ENCODE measurements at regions not wholly inside any gene's neighbourhood (a gene's known extent, or its start where the extent isn't known, plus 50 kb on each side); places are given as distances from the start of the nearest gene placed in this dataset.

GRCh38 chr16:59373632-59374031 is 639.5 kb upstream of the GOT2 start:
- Histone ChIP-seq H3K4me3 (ENCODE audit: low read depth in 1 of 3, low read length in 3 of 3) (no peak overlapping the region), H3K9me3 (ENCODE audit: control insufficient read depth in 4 of 4, low read length in 3 of 4) (peaks cover 0 to 5% (median 0%) of the 10 kb centered on the region in 4 donors), H3K9ac (ENCODE audit: low read depth in 1 of 2, low read length in 2 of 2) (no peak overlapping the region), H3K27me3 (ENCODE audit: control insufficient read depth in 4 of 4, insufficient read depth in 4 of 4, low read length in 3 of 4) (no peaks in the 10 kb centered on the region), H3K4me1 (ENCODE audit: control insufficient read depth in 4 of 4, insufficient read depth in 4 of 4, low read length in 3 of 4) (peaks cover 1 to 5% (median 4%) of the 10 kb centered on the region in 4 donors), H3K36me3 (ENCODE audit: control insufficient read depth in 4 of 4, insufficient read depth in 3 of 4, low read depth in 1 of 4, low read length in 3 of 4) (no peaks in the 10 kb centered on the region), H3K27ac (ENCODE audit: low read depth in 1 of 2, low read length in 2 of 2) (no peak overlapping the region)
- TF ChIP-seq YY1 (IDR thresholded peaks at IDR 0.05), result no peak
- TF ChIP-seq REST (IDR thresholded peaks at IDR 0.05), result no peak
- TF ChIP-seq HNF4G (IDR thresholded peaks at IDR 0.05), result no peak
- no peak for TF ChIP-seq HNF4A (conservative IDR thresholded peaks at IDR 0.05)
- no peak for TF ChIP-seq EGR1 (IDR thresholded peaks at IDR 0.05; ENCODE audit: low read depth in 2 of 2)
- no peak for TF ChIP-seq NR2F2 (IDR thresholded peaks at IDR 0.05)
- no peak for TF ChIP-seq MAX (IDR thresholded peaks at IDR 0.05)
- no peak for DNase-seq (ENCODE audit: low spot score)

- Histone ChIP-seq H3K27ac (ENCODE audit: low read depth in 1 of 2, low read length in 2 of 2) (no peak overlapping the region), H3K27me3 (ENCODE audit: control insufficient read depth in 4 of 4, insufficient read depth in 4 of 4, low read length in 3 of 4) (no peaks in the 10 kb centered on the region), H3K9me3 (ENCODE audit: control insufficient read depth in 4 of 4, low read length in 3 of 4) (no peaks in the 10 kb centered on the region), H3K36me3 (ENCODE audit: control insufficient read depth in 4 of 4, insufficient read depth in 3 of 4, low read depth in 1 of 4, low read length in 3 of 4) (no peaks in the 10 kb centered on the region), H3K4me3 (ENCODE audit: low read depth in 1 of 3, low read length in 3 of 3) (no peak overlapping the region), H3K9ac (ENCODE audit: low read depth in 1 of 2, low read length in 2 of 2) (no peak overlapping the region), H3K4me1 (ENCODE audit: control insufficient read depth in 4 of 4, insufficient read depth in 4 of 4, low read length in 3 of 4) (peaks cover 1 to 5% (median 4%) of the 10 kb centered on the region in 4 donors)
- WGBS, result 32% methylated on average over 4 of the region's 4 CpGs
- no peak for DNase-seq (ENCODE audit: low spot score)
- TF ChIP-seq RAD21 (IDR thresholded peaks at IDR 0.05) (peak in 1 of 2 donors; percentile 21), FOXA2 (IDR thresholded peaks at IDR 0.05) (peak; percentile 51), ATF3 (IDR thresholded peaks at IDR 0.05) (no peak), YY1 (IDR thresholded peaks at IDR 0.05) (peak; percentile 21), RXRA (IDR thresholded peaks at IDR 0.05) (peak in 1 of 2 donors; percentile 36), HNF4A (conservative IDR thresholded peaks at IDR 0.05) (peak in 1 of 2 donors; percentile 39), JUND (IDR thresholded peaks at IDR 0.05) (peak in 1 of 2 donors; percentile 52), CTCF (IDR thresholded peaks at IDR 0.05; ENCODE audit: low read depth, low read length, missing input control) (no peak)
Measured at GRCh38 chr16:59370717-59371116, 636.6 kb upstream of the GOT2 start.

- 85% methylated on average over 5 of the region's 5 CpGs for WGBS
- Histone ChIP-seq H3K27me3 (ENCODE audit: control insufficient read depth in 4 of 4, insufficient read depth in 4 of 4, low read length in 3 of 4) (no peaks in the 10 kb centered on the region), H3K9me3 (ENCODE audit: control insufficient read depth in 4 of 4, low read length in 3 of 4) (no peaks in the 10 kb centered on the region), H3K9ac (ENCODE audit: low read depth in 1 of 2, low read length in 2 of 2) (no peak overlapping the region), H3K36me3 (ENCODE audit: control insufficient read depth in 4 of 4, insufficient read depth in 3 of 4, low read depth in 1 of 4, low read length in 3 of 4) (no peaks in the 10 kb centered on the region), H3K27ac (ENCODE audit: low read depth in 1 of 2, low read length in 2 of 2) (no peak overlapping the region), H3K4me1 (ENCODE audit: control insufficient read depth in 4 of 4, insufficient read depth in 4 of 4, low read length in 3 of 4) (peaks cover 1 to 5% (median 4%) of the 10 kb centered on the region in 4 donors), H3K4me3 (ENCODE audit: low read depth in 1 of 3, low read length in 3 of 3) (no peak overlapping the region)
- DNase-seq (ENCODE audit: low spot score), result no peak
- TF ChIP-seq GABPA (IDR thresholded peaks at IDR 0.05 in 1 of 2, conservative IDR thresholded peaks at IDR 0.05 in 1 of 2) (no peak), RAD21 (IDR thresholded peaks at IDR 0.05) (no peak)
Measured at GRCh38 chr16:59369523-59369922, 635.4 kb upstream of the GOT2 start.

All from liver (tissue), 8 donors.